Hindlimb muscle (tissue), 1 donor: ENCODE measurements at regions not wholly inside any gene's neighbourhood (a gene's known extent, or its start where the extent isn't known, plus 50 kb on each side); places are given as distances from the start of the nearest gene placed in this dataset.
"Not testable (repeated sequence)": the region's sequence is repeated elsewhere in the genome, so short reads cannot be mapped to it uniquely, and the experiment has no call there.

ENCODE experiments used
- DNase-seq: peaks from one replicate; pipeline ENCODE4 v3.0.0-alpha.2; 2013

- DNase-seq, result no peak
These were observed 652.3 kb downstream of the ETS1 start for GRCh38 chr11:127935081-127935480.

- DNase-seq, result not testable (repeated sequence)
These were observed 653.4 kb downstream of the ETS1 start for GRCh38 chr11:127933961-127934360.

- DNase-seq, result no peak
These were observed 655.6 kb downstream of the ETS1 start for GRCh38 chr11:127931803-127932202.

- no peak for DNase-seq
These were observed 660.6 kb downstream of the ETS1 start for GRCh38 chr11:127926721-127927120.

GRCh38 chr11:127925475-127925874, 661.9 kb downstream of the ETS1 start:
- DNase-seq, result no peak

GRCh38 chr11:127919206-127920000, 668.0 kb downstream of the ETS1 start:
- no peak for DNase-seq

- DNase-seq, result no peak
These were observed 685.0 kb downstream of the ETS1 start for GRCh38 chr11:127902382-127902781.

- DNase-seq, result no peak
These were observed 688.7 kb downstream of the ETS1 start for GRCh38 chr11:127898422-127899365.

- DNase-seq, result no peak
These were observed 691.6 kb downstream of the ETS1 start for GRCh38 chr11:127895776-127896175.

- DNase-seq, result no peak
These were observed 693.0 kb downstream of the ETS1 start for GRCh38 chr11:127894316-127894715.

GRCh38 chr11:127890030-127890615, 697.2 kb downstream of the ETS1 start:
- DNase-seq, result no peak

GRCh38 chr11:127888386-127888785, 699.0 kb downstream of the ETS1 start:
- no peak for DNase-seq

- DNase-seq, result no peak
These were observed 712.2 kb downstream of the ETS1 start for GRCh38 chr11:127875131-127875530.

- DNase-seq, result no peak
These were observed 713.9 kb downstream of the ETS1 start for GRCh38 chr11:127873478-127873877.

- DNase-seq, result no peak
These were observed 721.2 kb downstream of the ETS1 start for GRCh38 chr11:127866109-127866508.

GRCh38 chr11:127864861-127865260, 722.5 kb downstream of the ETS1 start:
- no peak for DNase-seq

GRCh38 chr11:127862406-127862805, 725.0 kb downstream of the ETS1 start:
- DNase-seq, result no peak

- no peak for DNase-seq
These were observed 727.4 kb downstream of the ETS1 start for GRCh38 chr11:127859941-127860354.

GRCh38 chr11:127844876-127845275, 742.5 kb downstream of the ETS1 start:
- no peak for DNase-seq

- DNase-seq, result peak; percentile 26
These were observed 743.6 kb downstream of the ETS1 start for GRCh38 chr11:127843483-127844396.

- DNase-seq, result no peak
These were observed 762.2 kb downstream of the ETS1 start for GRCh38 chr11:127825183-127825582.

GRCh38 chr11:127818625-127819024, 768.7 kb downstream of the ETS1 start:
- no peak for DNase-seq
